GM12874 (cell line): ENCODE measurements at regions not wholly inside any gene's neighbourhood (a gene's known extent, or its start where the extent isn't known, plus 50 kb on each side); places are given as distances from the start of the nearest gene placed in this dataset.

Experiments used
- CTCF ChIP-seq: IDR thresholded peaks from 2 replicates; pipeline ENCODE4 v1.5.1; 2011; ENCODE audit warnings: low read depth, mild to moderate bottlenecking, control low read depth, low read length, moderate library complexity; ENCODE audit not compliant: insufficient read depth

DNA sequence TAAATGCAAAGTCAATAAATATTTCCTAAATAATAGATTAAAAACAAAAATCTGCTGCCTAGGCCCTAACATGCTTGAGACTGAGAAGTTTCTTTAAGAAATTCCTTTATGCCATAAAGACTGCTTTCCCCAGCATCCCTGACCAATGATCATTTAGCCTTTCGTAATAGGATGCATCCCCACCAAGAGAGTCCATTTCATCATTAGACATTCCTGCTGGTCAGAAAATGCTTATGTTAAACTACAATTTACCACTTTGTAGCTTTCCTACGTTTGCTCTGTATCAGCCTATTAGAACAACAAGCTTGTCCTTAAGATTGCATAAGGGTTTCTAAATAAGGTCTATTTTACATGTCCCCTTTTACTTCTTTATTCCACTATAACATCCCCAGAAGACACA is 59.8 kb upstream of the HSF2 start:
- no peak for TF ChIP-seq CTCF

GRCh38 chr6:122347280-122347679 is 52.2 kb upstream of the HSF2 start:
- no peak for TF ChIP-seq CTCF

- TF ChIP-seq CTCF: no peak
Observed at GRCh38 chr6:122347751-122348150, 51.7 kb upstream of the HSF2 start.
